Astrocyte of the hippocampus (primary cell): ENCODE measurements at regions not wholly inside any gene's neighbourhood (a gene's known extent, or its start where the extent isn't known, plus 50 kb on each side); places are given as distances from the start of the nearest gene placed in this dataset.
A peak's percentile ranks its signal among the peaks of the same experiment; 100 is the strongest.

Source experiments
- DNase-seq: peaks from one replicate; pipeline ENCODE4 v3.0.0; 2011; ENCODE audit warnings: low read depth, low spot score

DNA sequence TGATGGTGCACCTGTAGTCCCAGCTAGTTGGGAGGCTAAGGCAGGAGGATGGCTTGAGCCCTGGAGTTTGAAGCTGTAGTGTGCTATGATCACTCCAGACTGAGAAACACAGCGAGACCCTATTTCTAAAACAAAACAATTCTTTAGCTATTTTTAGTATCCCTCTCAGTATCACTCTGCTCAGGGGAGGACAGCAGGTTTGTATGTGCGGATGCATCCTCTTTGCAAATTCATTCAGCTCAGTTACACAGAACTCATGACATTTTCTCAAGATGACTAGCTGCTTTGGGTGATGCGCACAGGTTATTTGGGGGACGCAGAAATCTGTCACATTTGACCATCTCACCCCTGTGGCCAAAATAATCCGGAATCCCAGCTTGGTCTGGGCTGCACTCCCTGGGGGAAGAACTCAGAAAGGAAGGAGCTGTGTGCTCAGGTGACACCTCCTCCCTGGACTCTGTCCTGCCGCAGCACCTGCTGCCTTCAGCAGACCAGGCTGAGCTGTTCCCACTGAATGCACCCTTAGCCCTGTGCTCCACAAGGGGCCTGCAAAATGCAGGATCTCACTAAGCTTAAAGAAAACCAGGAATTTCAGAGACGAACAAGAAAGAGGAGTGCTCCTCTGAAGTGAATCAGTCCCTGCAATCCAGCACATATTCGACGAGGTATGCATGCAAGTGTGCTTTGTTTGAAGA is 89.5 kb upstream of the PGBD5 start:
- DNase-seq = no peak

DNA sequence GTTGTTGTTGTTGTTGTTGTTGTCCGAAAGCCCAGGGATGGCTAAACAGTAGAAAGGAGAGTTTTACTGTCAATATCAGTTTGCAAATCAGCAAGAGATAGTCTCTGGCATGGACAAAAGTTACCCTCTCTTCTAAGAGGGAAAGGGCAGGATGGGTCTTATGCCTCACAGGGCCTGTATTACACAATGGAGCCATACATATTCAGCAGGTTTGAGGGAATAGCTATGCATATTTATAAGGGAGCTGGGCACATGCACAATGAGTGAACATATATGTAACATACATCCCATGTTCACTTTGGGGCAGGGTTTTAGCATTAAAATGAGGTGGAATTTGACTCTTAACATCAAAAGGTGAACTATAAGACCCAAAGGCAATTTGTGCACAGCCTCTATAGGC is 84.4 kb upstream of the PGBD5 start:
- peak; percentile 10 for DNase-seq

DNA sequence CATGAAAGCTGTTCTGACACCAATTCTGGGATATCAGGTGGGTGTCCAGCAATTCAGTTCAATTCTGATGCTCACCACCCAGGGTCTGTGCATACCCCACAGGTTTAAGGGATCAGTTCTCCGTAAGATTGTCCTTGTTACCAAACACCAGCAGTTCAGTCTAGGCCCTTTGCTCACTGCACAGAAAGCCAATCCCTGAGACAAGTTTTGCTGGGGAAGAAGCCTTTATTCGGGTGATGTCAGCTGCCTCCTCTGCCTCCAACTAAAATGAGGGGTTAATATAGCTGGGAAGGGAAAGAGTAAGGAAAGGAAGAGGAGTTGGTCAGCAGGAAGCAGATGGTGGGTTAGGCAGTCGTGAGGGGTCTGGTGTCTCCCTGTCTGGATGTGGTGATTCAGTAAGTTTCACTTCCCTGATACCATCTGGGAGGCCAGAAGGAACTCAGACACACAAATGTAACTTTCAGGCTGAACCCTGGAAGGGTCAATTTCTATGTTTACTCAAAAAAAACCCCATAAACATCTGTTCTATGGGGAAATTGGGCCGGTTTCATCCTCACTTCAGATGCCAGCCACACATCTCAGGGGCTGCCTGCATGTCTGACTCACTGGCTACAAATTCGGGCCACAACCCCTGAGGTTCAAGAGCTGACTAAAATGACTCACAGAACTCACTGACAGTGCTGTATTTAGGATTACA is 83.3 kb upstream of the PGBD5 start:
- peak; percentile 84 for DNase-seq

DNA sequence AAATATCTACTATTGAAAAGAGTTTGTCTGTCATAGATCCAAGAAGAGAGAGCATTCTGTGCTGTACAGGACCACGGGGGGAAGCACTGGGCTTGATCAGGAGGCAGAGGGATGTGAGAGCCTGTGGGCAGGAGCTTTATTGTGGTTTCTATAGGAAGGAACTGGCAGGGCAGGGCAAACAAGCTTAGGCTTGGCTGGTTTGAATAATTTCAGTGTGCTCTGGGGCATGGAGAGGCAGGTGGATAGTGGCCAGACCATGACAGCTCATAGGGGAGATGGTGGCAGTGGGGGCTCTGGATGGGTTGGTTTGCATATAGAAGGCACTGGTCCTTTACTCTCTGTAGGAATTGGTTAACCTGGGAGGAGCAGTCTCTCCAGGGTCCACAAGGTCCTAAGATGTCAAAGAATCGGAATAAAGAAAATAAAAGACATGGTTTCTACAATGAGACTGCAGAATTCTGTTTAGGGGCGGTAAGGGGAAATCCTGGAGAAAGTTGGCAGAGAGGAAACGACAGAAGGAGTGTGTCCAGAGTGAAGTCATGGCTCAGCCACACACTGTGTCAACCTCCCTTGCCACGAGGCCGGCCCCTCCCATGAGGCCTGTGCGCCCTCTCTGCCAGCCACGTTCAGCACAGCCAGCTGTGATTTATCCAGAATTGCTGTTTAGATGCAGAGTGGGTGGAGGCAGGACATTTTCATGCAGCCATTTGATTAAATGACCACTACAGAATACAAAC is 81.7 kb upstream of the PGBD5 start:
- DNase-seq = peak; percentile 4

DNA sequence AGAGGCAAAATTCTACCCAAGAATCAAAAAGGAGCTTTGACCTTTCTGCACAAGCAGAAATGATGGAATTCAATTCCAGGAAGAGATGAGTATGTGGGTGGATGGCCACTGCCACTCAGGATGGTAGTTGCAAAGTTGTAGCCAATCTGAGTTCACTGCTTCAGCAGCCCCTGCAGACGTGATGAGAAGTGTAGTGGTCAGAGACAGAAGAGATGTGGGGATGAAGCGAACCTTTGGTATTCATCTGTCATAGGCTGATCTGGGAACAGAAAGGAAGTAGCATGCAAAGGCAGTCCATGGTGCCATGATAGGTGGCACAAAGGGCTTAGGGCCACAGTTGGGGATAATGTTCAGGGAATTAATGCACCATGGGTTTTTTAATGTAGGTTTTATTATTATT is 81.1 kb upstream of the PGBD5 start:
- no peak for DNase-seq

DNA sequence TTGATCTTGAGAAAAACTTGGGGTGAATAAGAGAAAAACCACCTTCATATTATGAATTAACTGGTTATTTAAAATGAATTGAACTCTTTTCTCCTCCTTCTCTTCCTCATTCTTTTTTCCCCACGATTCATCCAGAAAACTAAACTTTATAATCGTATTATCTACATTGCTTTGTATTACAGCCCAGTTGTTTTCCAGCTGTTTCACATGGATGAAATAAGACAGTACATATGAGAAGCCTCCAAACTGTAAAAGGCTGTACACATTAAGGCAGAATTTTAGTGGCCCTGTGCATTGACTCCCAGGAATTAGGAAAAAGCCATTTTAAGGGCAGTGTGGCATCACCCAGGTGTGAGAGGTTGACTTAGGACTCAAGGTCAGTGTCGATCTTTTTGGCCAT is 80.3 kb upstream of the PGBD5 start:
- DNase-seq = no peak

DNA sequence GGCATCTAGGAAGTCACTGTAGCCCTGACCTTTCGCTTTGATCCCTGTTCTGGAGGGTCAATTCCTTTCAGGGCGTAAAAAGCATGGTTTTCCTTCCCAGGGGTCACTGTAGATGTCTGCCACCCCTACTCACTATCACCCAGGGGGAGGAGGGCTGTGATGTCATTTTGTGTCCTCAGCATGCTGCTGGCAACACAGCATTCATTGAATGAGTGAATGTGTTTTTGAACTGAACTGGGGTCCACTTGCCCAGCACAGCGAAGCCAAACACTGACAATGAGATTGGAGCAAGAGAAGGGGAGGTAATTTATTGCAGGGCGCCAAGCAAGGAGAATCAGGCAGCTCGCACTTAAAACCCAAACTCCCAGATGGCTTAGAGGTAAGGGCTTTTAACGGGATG is 78.2 kb upstream of the PGBD5 start:
- no peak for DNase-seq

DNA sequence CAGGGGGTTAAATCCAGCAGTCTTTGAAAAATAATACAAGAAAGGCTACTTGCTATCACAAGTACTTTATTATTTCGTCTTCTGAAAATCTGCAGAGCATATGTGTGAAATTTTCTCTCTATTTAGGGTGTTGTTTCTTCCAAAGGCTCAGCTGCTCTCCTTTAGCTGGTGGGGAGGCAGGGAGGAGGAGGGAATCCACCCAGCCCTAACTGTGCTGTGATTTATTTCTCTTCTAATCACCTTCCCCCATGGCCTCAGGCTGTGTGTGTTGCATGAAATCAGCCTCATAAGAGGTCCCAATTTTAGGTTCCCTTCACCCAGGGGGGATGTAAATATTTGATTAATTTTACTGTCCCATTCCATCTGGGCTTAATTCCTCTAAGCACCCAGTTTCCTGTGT is 77.6 kb upstream of the PGBD5 start:
- no peak for DNase-seq

DNA sequence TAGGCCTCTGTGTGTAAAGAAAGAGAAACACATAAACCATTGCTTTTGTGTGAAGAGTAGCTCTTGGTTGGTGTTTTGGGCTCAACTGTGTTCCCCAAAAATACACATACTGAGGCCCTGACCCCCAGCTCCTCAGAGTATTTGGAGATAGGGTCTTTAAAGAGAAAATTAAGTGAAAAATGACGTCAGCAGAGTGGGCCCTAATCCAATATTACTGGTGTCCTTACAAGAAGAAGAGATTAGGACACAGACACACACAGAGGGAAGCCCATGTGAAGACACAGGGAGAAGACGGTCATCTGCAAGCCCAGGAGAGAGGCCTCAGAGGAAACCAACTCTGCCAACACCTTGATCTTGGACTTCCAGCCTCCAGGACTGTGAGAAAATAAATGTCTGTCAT is 76.9 kb upstream of the PGBD5 start:
- DNase-seq = no peak

DNA sequence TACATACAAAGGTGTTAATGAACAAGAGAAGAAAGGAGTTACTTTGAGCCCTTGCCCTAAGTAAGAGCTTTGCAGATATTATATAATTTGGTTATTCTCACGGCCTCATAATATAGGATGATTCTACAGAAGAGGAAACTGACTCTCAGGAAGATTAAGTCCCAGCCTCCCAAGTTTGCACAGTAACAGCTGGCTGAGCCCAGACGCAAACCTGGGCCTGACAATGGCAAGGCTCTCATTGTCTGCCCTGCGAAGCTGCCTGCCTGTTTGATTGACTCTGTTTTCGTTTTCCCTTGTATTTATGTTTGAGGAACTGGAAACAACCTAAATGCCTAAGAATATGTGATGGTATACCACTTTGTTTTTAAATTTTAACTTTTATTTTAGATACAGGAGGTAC is 76.2 kb upstream of the PGBD5 start:
- DNase-seq = no peak

DNA sequence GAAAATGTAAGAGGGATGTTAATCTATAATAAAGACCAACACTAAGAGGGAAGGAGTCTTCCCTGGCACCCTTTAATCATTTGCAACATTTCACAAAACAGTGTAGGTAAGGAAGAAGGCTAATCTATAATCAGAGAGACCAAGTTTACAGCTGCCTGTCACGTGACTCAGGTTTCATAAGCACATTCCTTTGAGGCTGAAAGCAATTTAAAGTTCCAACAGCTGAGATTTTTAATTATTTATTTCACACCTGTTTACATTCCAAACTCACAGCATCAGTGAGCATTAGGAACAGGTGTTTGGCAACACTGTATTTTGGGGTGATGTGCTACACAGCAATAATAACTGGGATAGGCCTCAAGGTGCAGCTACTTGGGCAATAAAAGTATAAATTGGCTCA is 75.7 kb upstream of the PGBD5 start:
- no peak for DNase-seq

DNA sequence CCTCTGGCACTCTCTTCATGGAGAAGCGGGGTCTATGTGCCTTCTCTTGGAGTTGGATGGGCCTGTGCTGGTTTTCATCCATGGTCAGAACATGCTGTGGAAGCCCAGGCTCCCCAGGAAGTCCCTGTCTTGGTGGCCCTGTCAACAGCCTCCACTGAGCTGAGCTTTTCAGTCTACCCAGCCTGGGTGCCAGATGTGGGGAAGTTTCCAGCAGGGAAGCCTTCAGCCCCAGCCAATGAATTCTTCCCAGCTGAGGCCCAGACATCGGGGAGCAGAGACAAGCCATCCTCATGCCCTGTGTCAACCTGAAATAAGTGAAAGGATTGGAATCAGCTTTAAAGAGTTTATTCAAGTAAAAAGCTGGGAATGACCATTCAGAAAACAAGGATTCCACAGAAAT is 75.1 kb upstream of the PGBD5 start:
- DNase-seq = no peak

DNA sequence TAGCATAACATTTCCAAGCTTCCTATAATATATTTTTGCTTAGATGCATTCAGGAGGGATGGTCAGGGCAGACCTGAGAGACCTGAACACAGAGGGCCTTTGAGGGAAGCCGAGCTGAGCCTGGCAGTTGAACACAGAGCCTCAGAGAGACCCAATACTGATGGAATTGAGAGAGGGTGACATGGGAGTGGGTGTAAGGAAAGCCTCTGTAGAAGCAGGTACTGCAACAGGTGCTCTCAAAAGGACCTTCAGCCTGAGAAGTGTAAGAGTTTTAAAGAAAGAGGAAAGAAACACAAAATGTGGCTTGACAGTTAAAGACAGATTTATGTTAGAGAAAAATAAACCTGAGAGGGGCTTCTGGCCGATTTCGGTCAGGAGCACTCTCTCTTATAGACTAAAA is 73.9 kb upstream of the PGBD5 start:
- DNase-seq = no peak

DNA sequence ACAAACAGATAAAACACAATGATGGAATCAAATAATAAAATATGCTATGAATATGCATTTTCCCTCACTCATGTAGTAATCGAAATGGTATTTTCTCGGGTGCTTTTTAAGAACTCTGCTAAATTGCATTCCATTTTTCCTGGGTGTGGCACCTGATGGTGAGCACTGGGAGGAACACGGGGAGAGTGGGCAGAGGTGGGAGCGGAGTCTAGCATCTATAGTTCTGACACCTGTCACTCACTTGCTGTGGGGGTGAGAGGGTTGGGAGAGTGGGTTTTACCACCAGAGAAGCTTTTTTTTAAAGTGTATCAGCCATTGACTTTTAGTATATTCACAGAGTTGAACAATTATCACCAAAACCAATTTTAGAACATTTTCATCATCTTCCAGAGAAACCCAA is 73.4 kb upstream of the PGBD5 start:
- DNase-seq = no peak

DNA sequence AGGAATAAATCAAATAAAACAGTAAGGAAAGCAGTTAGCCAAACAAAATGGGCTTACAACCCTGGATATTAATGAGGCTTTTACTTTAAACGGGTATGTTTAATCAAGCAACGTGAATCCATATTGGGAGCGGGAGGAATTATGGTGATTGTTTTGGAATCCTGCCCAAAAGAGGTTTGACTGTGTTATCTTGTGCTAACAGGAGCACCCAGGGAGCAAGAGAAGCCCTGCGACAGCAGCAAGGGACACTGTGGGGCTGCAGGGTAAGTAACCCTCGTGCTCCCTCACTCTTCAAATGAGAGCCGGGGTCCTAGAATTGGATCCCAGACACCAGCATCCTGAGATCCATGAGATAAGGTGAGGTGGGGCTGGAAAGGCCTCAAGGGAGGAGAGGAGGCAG is 72.6 kb upstream of the PGBD5 start:
- no peak for DNase-seq

DNA sequence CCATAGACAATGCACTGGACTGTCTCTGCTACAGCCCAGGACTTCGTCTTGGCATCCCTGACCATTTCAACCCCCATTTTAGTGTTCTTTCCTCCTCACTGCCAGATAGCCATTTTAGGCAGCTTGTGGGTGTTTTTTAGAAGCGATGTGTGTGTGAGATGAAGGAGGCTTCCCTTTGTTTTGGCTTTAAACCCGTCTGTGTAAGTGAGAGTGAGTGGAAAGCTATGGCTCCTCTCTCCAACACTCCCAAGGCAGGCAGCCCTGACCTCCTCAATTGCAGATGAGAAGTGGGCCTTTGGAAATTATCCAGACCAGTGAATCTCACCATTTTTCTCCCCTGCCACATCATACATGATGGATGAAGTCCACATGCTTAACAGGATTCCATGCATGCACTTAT is 70.3 kb upstream of the PGBD5 start:
- no peak for DNase-seq

DNA sequence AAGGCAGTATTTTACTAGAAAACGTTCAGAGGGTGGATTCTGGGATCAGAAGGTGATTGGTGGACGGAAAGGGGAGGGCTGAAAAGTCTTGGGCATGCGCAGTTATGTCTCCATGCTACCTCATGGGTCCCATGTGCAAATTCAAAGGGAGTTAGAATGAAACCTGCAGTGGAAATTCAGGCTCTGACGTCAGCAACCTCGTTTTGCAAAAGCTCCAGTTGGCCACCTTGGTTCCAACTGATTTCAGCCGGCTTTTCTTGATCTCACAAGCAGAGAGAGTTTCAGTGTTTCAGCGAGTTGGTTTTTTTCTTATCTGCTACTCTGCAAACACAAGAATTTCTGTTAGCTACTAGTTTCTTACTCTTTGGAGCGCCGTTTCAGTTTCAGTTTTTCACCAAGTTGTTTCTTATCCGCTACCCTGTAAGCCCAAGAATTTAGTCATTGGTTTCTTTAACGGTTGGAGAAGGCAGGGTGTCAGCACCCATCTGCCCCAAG is 69.8 kb upstream of the PGBD5 start:
- DNase-seq = no peak

DNA sequence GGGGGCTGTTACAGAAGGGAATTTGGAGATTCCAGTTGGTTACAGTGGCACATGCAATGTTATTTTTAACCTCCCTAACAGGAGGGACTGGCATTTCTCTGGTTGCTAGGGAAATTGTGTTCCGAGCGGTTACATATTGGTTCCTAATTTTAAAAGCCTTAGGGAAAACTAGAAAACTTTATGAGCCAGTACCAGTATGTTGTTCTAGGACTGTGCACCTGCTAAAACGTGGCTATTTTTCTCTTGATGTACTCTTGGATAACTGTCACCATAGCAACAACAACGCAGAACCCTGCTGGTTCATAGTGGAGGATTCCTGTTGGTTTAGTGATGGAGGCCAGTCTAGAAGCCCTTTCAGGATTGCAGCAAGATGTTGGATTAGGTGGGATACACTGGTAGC is 68.9 kb upstream of the PGBD5 start:
- DNase-seq = no peak

DNA sequence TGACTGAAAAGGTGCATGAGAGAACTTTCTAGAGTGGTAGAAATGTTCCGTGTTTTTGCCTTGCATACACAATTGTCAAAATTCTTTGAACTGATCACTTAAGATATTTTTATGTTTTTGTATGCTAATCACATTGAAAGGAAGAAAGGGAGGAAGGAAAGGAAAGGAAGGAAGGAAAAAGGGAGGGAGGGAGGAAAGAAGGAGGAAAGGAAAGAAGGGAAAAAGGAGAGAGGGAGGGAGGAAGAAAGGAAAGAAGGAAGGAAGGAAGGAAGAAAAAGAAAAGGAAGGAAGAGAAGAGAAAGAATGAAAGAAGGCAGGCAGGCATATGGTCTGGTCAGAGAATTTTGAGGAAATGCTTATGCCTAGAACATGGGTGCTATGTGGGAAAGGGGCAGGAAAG is 68.4 kb upstream of the PGBD5 start:
- no peak for DNase-seq

DNA sequence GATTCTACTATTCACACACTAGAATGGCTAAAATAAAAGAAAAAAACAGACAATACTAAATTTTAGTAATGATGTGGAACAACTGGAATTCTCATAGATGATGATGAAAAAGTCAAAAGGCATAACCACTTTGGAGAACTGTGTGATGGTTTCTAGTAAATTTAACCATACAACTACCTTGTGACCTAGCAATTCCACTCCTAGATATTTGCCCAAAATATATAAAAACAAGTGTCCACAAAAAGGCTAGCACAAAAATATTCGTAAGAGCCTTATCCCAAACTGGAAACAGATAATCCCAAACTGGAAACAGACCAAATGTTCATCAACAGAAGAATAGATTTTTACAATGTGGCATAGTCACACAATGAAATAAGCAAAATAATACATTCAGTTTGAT is 67.9 kb upstream of the PGBD5 start:
- no peak for DNase-seq

DNA sequence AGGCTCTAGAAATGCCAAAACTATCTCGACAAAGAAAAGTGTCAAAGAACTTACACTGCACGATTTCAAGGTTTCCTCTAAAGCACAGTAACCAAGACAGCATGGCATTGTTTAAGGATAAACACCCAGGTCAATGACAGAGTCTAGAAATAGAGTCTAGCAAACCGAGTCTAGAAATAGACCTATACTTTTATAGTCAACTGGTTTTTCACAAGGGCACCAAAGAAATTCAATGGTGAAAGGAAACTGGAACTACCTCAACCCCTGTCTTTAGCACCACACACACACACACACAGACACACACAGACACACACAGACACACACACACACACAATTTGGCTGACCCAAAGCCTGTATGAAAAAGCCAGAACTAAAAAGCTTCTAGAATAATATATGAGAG is 67.1 kb upstream of the PGBD5 start:
- no peak for DNase-seq

DNA sequence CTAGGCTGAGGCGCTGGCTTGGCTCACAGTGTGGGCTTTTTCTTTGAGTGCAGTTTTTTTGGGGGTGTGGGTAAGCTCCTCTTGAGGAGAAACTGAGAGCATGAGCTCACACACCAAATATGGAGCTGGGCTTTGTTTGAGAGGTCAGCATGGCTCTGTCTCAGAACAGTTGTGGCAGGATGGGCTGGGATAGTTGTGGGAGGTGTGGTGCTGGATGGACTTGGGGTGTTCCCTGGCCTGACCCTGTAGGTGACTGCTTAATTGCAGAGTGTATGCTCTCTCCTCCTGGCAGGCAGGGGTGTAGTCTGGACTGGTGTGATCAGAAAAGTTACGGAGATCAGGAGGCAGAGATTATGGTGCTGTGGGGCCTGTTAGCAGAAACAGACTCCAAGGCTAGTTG is 64.3 kb upstream of the PGBD5 start:
- no peak for DNase-seq
